ENCODE measurements at regions not wholly inside any gene's neighbourhood (a gene's known extent, or its start where the extent isn't known, plus 50 kb on each side); places are given as distances from the start of the nearest gene placed in this dataset.
"Not testable (repeated sequence)": the region's sequence is repeated elsewhere in the genome, so short reads cannot be mapped to it uniquely, and the experiment has no call there.

DNA sequence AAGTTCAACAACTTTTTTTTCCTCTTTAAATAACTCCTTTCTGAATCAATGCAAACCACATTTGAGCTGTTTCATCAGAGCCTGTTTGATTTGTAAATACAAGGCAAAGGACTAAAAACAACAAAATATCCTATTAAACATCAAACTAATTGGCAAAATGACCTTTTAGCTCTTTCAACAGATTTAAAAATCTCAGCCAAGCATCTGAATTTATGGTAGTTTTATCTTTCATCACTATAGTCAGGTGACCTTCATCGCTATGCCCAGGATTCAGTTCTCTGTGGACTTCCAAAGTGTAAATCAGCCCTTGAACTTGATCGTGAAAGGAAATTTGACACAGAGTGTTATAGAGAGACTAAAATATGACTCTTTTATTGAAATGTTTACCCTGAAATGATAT lies 1554.5 kb upstream of the FLRT2 start:
- ChIA-PET CTCF (no interaction called here), POLR2A (no interaction called here)

DNA sequence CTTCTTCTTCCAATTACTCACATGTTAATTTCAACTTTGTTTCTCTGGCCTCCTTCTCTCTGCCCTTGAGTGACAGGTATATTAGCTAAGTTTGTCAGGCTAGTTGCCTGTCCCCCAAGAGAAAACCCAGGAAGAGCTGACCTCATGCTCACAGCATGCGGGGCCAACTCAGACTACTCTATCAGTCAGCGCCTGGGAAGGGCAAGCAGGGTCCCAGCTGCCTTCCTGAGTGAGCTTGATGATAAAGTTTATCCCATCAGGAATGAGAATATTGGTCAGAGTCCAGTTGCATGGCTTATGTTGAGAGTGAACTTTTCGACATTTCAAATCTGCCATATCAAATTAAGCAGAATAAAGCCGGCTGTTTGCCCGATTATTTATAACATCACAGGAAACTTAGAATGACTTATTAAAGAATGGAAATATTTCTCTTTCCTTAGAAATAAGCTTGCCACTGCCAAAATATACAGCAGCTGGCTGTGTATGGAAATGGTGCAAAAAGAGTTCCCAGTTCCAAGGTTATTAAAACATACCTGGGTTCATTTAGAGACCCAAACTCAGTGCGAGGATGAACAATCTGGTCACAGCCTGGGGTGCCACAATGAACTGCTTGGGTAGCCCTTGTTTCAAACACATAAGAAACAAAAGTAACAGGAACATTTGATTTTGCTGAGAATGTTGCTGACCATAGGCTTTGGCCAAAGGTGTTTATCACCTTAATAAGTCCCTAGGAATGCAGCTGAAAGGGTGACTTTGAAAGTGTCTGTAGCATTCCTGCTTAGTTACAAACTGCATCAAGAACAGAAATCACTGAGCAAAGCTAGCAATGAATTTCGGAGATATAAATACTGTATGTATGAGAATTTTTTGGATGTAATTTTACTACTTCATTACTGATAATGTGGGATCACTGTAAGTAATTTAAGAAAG lies 1553.8 kb upstream of the FLRT2 start:
- ChIA-PET CTCF (no interaction called here), POLR2A (no interaction called here)

DNA sequence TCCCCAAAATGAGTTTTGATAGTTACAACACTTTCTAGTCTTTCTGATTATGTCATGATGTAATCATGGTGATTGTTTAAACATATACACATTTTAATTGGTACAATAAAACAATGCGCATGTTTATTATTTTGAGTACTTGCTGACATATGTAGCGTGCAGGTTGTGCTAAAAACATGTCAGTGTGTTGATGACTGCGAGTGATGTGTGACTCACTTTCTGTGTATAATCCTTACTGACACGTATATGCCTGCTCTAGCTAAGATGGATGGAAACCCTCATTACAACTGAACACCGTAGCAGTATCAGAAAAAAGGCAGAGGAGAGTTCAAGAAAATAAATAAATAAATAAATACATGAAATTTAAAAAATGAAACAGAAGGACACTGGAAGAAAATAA lies 1552.4 kb upstream of the FLRT2 start:
- POLR2A ChIA-PET, result no interaction called here
- CTCF ChIA-PET, result no interaction called here

DNA sequence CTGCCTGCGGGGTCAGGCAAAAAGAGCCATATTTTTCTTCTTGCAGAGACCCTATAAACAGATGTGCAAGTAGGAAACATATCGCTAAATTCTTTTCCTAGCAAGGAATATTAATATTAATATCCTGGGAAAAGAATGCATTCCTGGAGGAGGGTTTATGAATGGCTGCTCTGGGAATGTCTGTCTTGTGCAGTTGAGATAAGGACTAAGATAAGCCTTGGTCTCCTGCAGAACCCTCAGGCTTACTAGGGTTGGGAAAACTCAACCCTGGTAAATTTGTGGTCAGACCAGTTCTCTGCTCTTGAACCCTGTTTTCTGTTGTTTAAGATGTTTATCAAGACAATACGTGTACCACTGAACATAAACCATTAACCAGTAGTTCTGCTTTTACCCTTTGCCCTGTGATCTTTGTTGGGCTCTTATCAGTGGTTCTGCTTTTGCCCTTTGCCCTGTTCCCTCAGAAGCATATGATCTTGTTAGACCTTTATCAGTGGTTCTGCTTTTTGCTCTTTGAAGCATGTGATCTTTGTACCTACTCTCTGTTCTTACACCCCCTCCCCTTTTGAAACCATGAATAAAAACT lies 1548.2 kb upstream of the FLRT2 start:
- CTCF ChIA-PET, result not testable (repeated sequence)

DNA sequence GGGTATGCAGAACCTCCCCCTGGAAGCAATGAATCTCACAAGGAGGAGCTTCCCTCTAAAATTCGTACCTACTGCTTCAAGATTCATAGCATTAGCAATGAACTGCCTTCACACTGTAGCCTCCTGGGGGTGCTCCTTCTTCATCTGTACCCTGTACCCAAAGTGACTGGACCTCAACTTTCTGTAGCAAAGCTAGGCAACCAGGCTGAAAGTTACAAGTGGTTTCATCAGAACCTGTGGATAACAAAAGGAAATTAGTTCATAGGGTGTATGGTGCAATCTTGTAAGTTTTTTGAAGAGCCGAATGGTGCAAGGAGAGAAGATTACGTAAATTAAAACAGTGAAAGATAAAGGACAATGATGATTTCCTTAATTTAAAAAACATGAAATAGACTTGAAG lies 1541.7 kb upstream of the FLRT2 start:
- ChIA-PET POLR2A (no interaction called here), CTCF (no interaction called here)

More for the DNA sequence above, 1548.2 kb upstream of the FLRT2 start:
- POLR2A ChIA-PET, result not testable (repeated sequence)

DNA sequence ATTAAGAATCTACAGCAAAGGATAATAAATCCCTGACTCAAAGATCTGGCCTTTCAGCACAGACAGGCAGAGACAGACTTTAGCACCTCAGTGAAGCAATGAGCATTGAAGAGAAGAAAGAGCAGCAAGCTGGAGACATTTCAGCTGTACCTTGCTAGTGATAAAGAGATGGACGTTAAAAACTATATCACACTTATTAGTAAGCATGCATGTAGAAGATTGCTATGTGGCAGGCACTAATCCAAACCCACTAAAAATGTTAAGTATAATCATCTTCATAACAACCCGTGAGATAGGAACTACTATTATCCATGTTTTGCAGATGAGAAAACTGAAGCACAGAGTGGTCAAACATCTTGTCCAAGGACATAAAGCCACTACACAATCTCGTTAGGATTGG lies 1538.3 kb upstream of the FLRT2 start:
- CTCF ChIA-PET, result no interaction called here

DNA sequence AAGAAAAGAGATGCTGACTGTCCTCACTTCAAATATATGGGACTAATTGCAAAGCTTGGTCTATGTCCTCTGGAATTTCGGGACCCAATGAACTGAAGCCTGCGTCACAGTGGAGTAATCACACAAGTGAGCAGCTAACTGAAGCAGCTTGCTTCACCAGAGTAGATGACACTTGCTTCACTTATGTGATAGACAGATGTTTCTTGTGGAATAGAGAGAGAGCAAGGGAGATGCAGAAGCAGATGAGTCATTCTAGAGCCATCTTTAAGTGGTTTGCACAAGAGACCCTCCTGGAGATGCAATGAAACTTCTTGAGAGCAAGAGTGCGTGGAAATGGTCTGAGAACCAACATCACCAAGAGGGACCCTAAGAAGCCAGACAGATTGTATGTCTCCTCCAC lies 1537.1 kb upstream of the FLRT2 start:
- ChIA-PET CTCF (no interaction called here), POLR2A (no interaction called here)

More for the DNA sequence above, 1538.3 kb upstream of the FLRT2 start:
- POLR2A ChIA-PET, result no interaction called here

DNA sequence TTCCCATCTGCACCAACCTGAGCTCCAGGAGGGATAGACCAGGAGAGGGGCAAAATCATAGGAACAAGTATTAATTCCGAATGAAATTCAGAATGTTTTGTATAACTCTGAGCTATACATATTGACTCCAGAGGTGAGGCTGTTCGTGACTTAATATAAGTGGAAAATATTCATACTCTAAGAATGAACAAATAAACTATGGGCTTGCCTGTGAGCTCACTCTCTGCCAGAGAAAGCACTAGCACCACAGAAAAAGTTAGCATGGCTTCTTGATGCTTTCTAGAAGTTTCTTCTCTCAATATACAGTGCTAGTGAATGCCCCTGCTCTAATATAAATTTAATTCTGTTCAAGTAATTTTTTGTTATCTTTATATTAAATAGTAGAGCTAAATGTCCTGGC lies 1536.4 kb upstream of the FLRT2 start:
- POLR2A ChIA-PET, result no interaction called here

DNA sequence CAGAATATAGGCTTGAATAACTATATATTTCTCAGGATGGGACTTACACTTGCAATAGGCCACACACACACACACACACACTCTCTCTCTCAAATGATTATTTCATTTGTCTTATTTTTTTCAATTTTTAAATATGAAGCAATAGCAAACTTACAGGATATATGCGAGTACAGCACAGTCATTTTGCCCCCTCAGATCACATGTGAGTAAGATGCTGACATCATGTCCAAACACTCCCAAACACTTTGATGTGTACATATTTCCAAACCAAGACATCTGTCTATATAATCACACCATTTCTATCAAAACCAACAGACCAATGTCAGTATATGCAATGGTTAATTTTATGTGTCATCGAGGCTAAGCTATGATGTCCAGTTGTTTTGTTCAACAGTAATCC lies 1535.9 kb upstream of the FLRT2 start:
- ChIA-PET POLR2A (no interaction called here), CTCF (no interaction called here)

More for the DNA sequence above, 1536.4 kb upstream of the FLRT2 start:
- CTCF ChIA-PET, result no interaction called here

DNA sequence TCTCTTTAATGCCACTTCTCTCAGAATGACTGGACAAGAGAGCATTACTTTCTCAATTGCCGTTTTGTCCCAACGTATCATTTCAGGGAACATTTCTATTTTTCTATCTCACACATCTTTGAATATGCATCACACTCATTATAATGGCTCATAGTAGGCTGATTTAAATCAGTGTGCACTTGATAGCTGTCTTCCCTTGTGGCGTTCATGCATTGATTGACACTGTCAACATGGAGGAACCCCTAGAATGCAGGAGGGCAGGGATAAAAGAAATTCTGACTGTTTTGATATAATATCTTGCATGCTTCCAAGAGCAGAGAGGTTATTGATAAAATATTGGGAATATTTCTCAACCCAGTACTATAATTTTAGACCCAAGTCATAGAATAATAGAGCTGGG lies 1528.9 kb upstream of the FLRT2 start:
- POLR2A ChIA-PET, result no interaction called here
- CTCF ChIA-PET, result interaction anchor here (1.2 kb wide), 1 partner anchor 168 kb away, joined by 3 read pairs; no protein-coding TSS in a partner anchor

DNA sequence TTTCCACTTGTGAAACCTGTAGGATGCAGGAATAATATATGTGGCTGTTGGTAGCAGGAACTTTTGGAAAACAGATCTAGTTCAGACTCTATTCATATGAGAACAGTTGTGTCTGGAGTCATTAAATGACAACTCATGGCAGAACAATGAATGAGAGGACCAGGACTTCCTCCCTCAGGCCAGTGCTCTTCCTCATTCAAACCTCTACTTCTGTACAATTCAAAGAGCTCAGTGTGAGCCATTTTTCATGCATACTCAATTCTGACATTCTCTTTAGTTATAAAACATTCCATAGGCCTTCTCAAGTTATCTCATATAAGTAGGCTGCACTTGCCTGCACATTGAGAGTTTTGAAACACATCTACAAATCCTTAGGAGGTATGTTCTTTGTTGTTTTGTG lies 1526.6 kb upstream of the FLRT2 start:
- POLR2A ChIA-PET, result no interaction called here
- CTCF ChIA-PET, result no interaction called here

DNA sequence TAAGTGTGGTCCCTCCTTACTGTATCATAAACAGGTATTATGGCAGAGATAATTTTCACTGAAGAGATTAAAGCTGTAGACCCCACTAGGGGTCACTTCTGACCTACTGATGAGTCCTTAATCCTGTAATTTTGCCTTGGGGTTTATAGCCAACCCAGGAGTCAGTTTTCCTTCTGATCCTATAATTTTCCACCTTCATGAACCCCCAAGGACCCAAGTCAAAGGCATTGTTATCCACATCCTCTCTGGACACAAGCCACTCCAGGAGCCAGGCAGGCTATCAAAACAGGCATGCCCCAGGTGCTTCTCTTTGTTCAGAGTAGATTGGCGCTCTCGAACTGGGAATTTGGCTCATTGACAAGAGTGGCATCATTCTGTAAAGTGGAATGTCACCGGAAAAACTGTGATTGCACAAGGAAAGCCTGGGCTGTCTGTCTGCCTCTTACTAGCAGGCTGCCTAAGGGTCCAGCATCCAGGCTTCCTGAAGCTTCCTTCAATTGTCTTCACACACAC lies 1523.2 kb upstream of the FLRT2 start:
- POLR2A ChIA-PET, result no interaction called here
- CTCF ChIA-PET, result no interaction called here

DNA sequence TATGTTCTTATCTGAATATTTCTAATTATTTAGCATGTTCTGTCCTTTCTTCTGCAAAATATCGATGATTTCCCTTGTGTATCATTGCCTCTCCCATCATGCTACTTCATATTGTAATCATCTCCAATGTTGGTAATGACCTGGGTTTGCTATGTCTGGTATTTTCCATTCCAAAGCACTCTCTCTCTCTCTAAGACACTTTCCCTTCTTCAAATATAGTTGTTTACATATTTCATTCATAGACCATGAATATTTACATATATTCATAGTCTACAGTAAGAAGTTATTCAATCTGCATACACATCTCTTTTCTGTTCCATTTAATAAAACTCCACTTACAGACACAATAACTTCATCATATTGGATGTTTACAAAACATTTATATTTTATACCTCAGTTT lies 1516.5 kb upstream of the FLRT2 start:
- ChIA-PET CTCF (no interaction called here), POLR2A (no interaction called here)

DNA sequence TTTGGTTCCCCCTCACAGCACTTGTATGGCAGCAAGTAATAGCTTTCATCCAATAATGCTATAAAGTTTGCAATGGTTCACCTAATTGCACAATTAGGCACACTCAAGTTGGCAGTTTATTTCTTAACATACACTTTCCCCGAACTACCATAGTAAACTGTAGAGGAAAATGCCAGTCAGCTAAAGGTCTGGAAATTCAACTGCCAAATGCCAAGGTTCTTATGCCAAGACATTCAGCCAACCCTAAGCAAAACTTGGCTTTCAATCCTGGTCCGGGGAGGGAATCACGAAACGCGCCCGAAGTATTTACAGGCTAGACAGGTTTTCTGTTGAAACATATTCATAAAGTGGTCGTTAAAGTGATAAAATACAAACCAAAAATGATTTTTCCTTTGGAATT lies 1512.4 kb upstream of the FLRT2 start:
- ChIA-PET POLR2A (no interaction called here), CTCF (no interaction called here)

DNA sequence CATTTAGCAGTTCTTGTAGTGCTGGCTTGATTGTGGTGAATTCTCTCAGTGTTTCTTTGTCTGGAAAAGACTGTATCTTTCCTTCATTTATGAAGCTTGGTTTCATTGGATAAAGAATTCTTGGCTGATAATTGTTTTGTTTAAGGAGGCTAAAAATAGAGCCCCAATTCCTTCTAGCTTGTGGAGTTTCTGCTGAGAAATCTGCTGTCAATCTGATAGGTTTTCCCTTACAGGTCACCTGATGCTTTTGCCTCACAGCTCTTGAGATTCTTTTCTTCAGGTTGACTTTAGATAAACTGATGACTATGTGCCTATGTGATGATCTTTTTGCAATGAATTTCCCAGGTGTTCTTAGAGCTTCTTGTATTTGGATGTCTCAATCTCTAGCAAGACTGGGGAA lies 1508.5 kb upstream of the FLRT2 start:
- CTCF ChIA-PET, result no interaction called here
- POLR2A ChIA-PET, result no interaction called here

DNA sequence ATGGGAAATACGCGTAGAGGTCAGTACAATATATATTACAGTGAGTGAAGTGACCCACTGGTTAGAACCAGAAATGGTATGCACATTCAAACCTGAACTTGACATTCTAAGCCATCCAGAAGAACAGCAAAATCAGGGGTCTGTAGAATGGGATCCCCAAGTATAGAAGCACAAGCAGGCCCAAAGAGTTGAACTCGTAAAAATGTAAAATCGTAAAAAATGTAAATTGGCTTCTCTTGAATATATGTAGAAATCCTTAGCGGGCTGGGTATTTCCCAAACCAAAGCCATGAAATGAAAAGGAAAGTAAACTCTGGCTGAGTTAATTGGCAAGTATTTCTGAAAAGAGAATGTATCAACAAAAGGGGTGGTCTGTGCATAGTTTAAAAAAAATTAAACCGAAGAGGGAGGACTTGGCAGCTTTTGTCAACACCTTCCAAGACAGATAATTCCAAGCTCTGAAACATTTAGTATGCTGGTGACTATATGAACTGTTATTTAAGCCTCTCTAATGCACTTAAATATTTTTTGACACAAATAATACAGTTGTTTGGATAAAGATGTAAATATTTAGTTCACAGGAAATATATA lies 1505.6 kb upstream of the FLRT2 start:
- POLR2A ChIA-PET, result no interaction called here

DNA sequence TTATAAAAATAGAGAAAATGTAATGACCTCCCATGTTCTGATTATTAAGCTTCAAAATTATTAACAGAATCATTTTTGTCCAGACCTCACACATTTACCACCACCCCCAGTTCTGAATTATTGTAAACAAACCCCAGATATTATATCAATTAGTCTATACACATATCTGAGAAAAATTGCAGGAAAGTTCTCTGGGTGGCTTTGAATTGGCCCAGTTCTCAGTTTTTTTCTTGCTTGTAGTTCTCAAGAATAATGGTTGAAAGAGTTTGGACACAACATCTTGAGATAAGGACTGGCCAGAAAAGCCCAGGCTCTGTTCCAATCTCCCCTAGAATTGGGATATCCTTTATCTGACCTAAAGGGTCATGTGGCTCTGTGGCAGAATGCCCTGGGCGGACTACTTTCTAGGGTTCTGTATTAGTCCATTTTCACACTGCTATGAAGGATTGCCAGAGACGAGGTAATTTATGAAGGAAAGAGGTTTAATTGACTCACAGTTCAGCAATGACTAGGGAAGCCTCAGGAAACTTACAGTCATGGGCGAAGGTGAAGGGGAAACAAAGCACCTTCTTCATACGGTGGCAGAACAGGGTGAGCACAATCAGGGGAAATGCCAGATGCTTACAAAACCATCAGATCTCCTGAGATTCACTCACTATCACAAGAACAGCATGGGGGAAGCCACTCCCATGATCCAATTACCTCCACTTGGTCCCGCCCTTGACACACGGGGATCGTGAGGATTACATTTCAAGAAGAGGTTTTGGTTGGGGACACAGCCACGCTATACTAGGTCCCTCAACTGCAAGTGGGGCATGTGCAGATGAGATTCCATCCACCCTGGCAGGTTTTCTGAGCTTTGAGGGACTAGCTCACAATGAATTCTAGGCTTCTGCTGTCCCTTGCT lies 1504.6 kb upstream of the FLRT2 start:
- POLR2A ChIA-PET, result no interaction called here
- CTCF ChIA-PET, result no interaction called here

More for the DNA sequence above, 1505.6 kb upstream of the FLRT2 start:
- CTCF ChIA-PET, result no interaction called here

DNA sequence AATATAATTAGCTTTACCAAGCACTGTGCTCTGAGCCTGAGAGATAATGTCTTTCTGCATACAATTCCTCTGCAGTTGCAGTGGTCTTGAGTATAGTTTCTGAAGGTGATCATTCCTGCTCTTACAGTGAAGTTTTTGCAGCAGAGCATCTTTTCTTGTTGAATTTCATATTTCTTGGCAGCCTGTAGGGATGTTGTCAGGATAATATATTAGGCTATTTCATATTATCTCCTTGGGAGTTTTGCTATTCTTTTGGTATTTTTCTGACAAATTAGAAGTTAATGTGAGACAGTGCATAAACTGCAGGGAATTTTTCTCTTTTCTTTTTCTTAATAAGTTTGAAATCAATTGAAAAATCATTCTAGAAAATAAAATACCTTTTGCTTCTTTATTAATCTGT lies 1502.6 kb upstream of the FLRT2 start:
- CTCF ChIA-PET, result no interaction called here
- POLR2A ChIA-PET, result no interaction called here

DNA sequence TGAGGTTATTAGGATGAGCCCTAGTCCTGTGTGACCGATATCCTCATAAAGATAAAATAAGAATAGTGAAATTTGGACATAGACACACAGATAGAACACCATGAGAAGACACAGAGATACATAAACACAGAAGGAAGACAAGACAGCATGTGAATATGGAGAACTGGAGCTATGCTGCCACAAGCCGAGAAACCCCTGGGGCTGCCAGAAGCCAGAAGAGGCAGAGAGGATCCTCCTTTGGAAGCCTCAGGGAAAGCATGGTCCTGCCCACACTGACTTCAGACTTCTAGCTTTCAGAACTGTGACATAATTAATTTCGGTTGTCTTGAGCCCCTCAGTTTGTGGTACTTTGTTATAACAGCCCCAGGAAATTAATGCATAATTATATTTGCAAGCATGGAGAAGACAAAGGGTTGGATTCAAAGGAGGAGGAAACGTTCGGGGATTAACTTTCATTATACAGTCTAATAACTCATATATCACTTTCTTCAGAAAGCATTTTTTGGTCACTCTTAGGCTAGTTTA lies 1501.8 kb upstream of the FLRT2 start:
- POLR2A ChIA-PET, result no interaction called here
- CTCF ChIA-PET, result no interaction called here

DNA sequence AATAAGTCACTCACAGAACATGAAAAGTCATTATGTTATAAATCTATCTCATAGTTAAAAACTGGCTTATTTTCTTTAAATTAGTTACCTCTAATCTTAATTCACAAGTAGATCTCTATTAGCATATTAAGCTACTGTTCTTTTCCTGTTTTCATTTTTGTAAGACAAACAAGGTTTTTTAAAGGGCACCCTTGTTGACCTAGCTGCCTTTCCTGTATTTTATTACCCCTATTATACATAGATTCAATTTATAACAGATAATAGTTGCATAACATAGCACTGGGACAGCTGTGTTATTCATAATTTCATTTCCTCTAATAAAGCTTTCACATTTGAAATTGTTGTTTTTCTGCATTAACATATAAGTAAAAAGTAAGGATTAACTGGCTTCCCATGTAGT lies 1500.7 kb upstream of the FLRT2 start:
- ChIA-PET CTCF (no interaction called here), POLR2A (no interaction called here)
